ENCODE measurements at regions not wholly inside any gene's neighbourhood (a gene's known extent, or its start where the extent isn't known, plus 50 kb on each side); places are given as distances from the start of the nearest gene placed in this dataset.

GRCh38 chr5:39869396-39869795 is 444.6 kb upstream of the DAB2 start:
- Histone ChIP-seq H2AFZ (ENCODE audit: low read length) (no peak overlapping the region), H3F3A (ENCODE audit: low read length, unreplicated experiment) (no peaks in the 10 kb centered on the region), H3K4me1 (ENCODE audit: insufficient read depth, low read length) (no peaks in the 10 kb centered on the region), H3K27me3 (ENCODE audit: low read length) (no peaks in the 10 kb centered on the region), H4K20me1 (ENCODE audit: low read length) (no peaks in the 10 kb centered on the region), H3K4me3 (ENCODE audit: low read length) (no peak overlapping the region), H3K36me3 (ENCODE audit: low read depth, low read length) (no peaks in the 10 kb centered on the region), H3K79me2 (ENCODE audit: low read length) (no peaks in the 10 kb centered on the region), H3K9ac (ENCODE audit: low read length) (no peak overlapping the region), H3K9me2 (replicated peaks; ENCODE audit: low read length) (no peaks in the 10 kb centered on the region), H3K27ac (ENCODE audit: low read length) (no peak overlapping the region), H3K9me3 (ENCODE audit: low read length) (no peaks in the 10 kb centered on the region), H3K4me2 (ENCODE audit: low read length) (no peak overlapping the region)
- intact Hi-C loops (cut with micrococcal nuclease) = no loop called here
- BruUV-seq (replicated peaks) = no TSS peak
- ATAC-seq (no peak), DNase-seq (no peak)
- ChIA-PET POLR2A (ENCODE audit: unreplicated experiment) (interaction anchor here (0.6 kb wide), 1 partner anchor 459 kb away, joined by 6 read pairs; no protein-coding TSS in a partner anchor), CTCF (no interaction called here)
- TF ChIP-seq, protein P1, sequence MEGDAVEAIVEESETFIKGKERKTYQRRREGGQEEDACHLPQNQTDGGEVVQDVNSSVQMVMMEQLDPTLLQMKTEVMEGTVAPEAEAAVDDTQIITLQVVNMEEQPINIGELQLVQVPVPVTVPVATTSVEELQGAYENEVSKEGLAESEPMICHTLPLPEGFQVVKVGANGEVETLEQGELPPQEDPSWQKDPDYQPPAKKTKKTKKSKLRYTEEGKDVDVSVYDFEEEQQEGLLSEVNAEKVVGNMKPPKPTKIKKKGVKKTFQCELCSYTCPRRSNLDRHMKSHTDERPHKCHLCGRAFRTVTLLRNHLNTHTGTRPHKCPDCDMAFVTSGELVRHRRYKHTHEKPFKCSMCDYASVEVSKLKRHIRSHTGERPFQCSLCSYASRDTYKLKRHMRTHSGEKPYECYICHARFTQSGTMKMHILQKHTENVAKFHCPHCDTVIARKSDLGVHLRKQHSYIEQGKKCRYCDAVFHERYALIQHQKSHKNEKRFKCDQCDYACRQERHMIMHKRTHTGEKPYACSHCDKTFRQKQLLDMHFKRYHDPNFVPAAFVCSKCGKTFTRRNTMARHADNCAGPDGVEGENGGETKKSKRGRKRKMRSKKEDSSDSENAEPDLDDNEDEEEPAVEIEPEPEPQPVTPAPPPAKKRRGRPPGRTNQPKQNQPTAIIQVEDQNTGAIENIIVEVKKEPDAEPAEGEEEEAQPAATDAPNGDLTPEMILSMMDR (conservative IDR thresholded peaks at IDR 0.05; ENCODE audit: low read depth, low read length) = no peak
- TF ChIP-seq EZH2phosphoT487 (IDR thresholded peaks at IDR 0.05; ENCODE audit: borderline replicate concordance, low read length) = no peak
- no peak for TF ChIP-seq EZH2 (IDR thresholded peaks at IDR 0.05; ENCODE audit: low read length, unreplicated experiment)

GRCh38 chr5:39867923-39868322 is 443.1 kb upstream of the DAB2 start:
- ATAC-seq = no peak
- Histone ChIP-seq H3K9me2 (replicated peaks; ENCODE audit: low read length) (no peaks in the 10 kb centered on the region), H3K36me3 (ENCODE audit: low read depth, low read length) (no peaks in the 10 kb centered on the region), H3F3A (ENCODE audit: low read length, unreplicated experiment) (no peaks in the 10 kb centered on the region), H3K27ac (ENCODE audit: low read length) (no peak overlapping the region), H3K79me2 (ENCODE audit: low read length) (no peaks in the 10 kb centered on the region), H3K9ac (ENCODE audit: low read length) (no peak overlapping the region), H4K20me1 (ENCODE audit: low read length) (no peaks in the 10 kb centered on the region), H2AFZ (ENCODE audit: low read length) (no peak overlapping the region), H3K9me3 (ENCODE audit: low read length) (no peaks in the 10 kb centered on the region), H3K4me1 (ENCODE audit: insufficient read depth, low read length) (no peaks in the 10 kb centered on the region), H3K4me2 (ENCODE audit: low read length) (no peak overlapping the region), H3K27me3 (ENCODE audit: low read length) (no peaks in the 10 kb centered on the region), H3K4me3 (ENCODE audit: low read length) (no peak overlapping the region)
- TF ChIP-seq, protein P1 (conservative IDR thresholded peaks at IDR 0.05; ENCODE audit: low read depth, low read length) = no peak
- TF ChIP-seq EZH2 (IDR thresholded peaks at IDR 0.05; ENCODE audit: low read length, unreplicated experiment) (no peak), EZH2phosphoT487 (IDR thresholded peaks at IDR 0.05; ENCODE audit: borderline replicate concordance, low read length) (no peak)
- intact Hi-C loops (cut with micrococcal nuclease) = no loop called here
- no TSS peak for BruUV-seq (replicated peaks)
- ChIA-PET POLR2A (ENCODE audit: unreplicated experiment) (no interaction called here), CTCF (no interaction called here)
- no peak for DNase-seq

DNA sequence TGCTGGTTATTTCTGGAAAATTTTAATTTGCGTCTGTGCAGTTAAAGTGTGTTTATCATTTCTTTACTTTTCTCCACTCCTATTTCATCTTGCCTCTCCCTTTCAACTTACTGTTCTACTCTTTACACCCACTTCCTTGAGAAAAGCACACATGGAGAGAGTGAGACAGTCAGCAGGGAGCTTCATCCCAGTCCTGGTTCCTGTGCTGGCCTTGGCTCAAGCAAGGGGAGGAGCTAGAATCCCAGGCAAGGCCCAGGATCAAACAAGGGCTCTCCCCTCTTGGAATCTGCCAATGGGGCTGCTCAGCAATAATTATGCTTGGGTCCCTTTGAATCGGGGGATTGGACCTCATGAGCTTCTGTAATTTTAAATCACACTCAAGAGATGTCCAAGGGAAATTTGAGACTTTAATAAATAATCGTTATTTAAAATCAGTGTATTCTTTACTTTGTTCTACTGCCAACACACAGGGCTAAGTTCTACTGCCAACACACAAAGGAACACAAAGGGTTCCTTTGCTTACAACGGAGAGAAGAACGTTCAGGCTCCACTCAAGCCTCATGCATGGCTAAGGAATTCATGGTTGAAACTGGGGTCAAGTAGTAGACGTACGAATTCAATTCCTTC is 439.3 kb upstream of the DAB2 start:
- POLR2A ChIA-PET (ENCODE audit: unreplicated experiment) = interaction anchor here (0.5 kb wide), 1 partner anchor 581 kb away, joined by 4 read pairs; no protein-coding TSS in a partner anchor
- H3K4me2 ChIP-seq (ENCODE audit: low read length) = no peak overlapping the region
- ATAC-seq (no peak), DNase-seq (no peak)
- no peaks in the 10 kb centered on the region for H3K9me3 ChIP-seq (ENCODE audit: low read length)
- H3K27me3 ChIP-seq (ENCODE audit: low read length) = no peaks in the 10 kb centered on the region
- intact Hi-C loops (cut with micrococcal nuclease) = no loop called here
- no TSS peak for BruUV-seq (replicated peaks)
- CTCF ChIA-PET = no interaction called here
- H3K4me1 ChIP-seq (ENCODE audit: insufficient read depth, low read length) = no peaks in the 10 kb centered on the region
- TF ChIP-seq, protein P1 (conservative IDR thresholded peaks at IDR 0.05; ENCODE audit: low read depth, low read length) = no peak
- no peak for TF ChIP-seq EZH2 (IDR thresholded peaks at IDR 0.05; ENCODE audit: low read length, unreplicated experiment)
- no peak for TF ChIP-seq EZH2phosphoT487 (IDR thresholded peaks at IDR 0.05; ENCODE audit: borderline replicate concordance, low read length)
- no peak overlapping the region for H3K4me3 ChIP-seq (ENCODE audit: low read length)
- H3K9ac ChIP-seq (ENCODE audit: low read length) = no peak overlapping the region
- no peak overlapping the region for H3K27ac ChIP-seq (ENCODE audit: low read length)
- H3F3A ChIP-seq (ENCODE audit: low read length, unreplicated experiment) = no peaks in the 10 kb centered on the region
- no peaks in the 10 kb centered on the region for H3K36me3 ChIP-seq (ENCODE audit: low read depth, low read length)
- no peaks in the 10 kb centered on the region for H3K79me2 ChIP-seq (ENCODE audit: low read length)
- H3K9me2 ChIP-seq (replicated peaks; ENCODE audit: low read length) = no peaks in the 10 kb centered on the region
- no peaks in the 10 kb centered on the region for H4K20me1 ChIP-seq (ENCODE audit: low read length)
- H2AFZ ChIP-seq (ENCODE audit: low read length) = 0 out of 2 replicates have a peak overlapping the region, but pooled peaks have one; percentile 13
